DND-41 (cell line): ENCODE measurements at regions not wholly inside any gene's neighbourhood (a gene's known extent, or its start where the extent isn't known, plus 50 kb on each side); places are given as distances from the start of the nearest gene placed in this dataset.

Source experiments
- CTCF ChIP-seq: IDR thresholded peaks from 2 replicates; pipeline ENCODE4 v1.5.1; 2012; ENCODE audit warnings: borderline replicate concordance, low read length, moderate library complexity, mild to moderate bottlenecking; ENCODE audit not compliant: poor library complexity, severe bottlenecking; ENCODE audit errors: extremely low read depth
- EZH2 ChIP-seq: IDR thresholded peaks from 3 replicates; pipeline ENCODE4 v1.6.1; 2012; ENCODE audit warnings: borderline replicate concordance, low read depth, mild to moderate bottlenecking, moderate library complexity, low read length, inconsistent platforms; ENCODE audit not compliant: severe bottlenecking

GRCh38 chr4:123990310-123990870, 593.8 kb downstream of the SPRY1 start:
- TF ChIP-seq CTCF (no peak), EZH2 (no peak)
